ENCODE measurements at regions not wholly inside any gene's neighbourhood (a gene's known extent, or its start where the extent isn't known, plus 50 kb on each side); places are given as distances from the start of the nearest gene placed in this dataset.

- ATAC-seq (no peak), DNase-seq (no peak)
- intact Hi-C loops (cut with micrococcal nuclease) = no loop called here
Measured at GRCh38 chr12:123100882-123101281, 50.0 kb downstream of the PITPNM2 start.

- DNase-seq (no peak), ATAC-seq (no peak)
- intact Hi-C loops (cut with micrococcal nuclease) = no loop called here
Measured at GRCh38 chr12:123100450-123100849, 50.4 kb downstream of the PITPNM2 start.

DNA sequence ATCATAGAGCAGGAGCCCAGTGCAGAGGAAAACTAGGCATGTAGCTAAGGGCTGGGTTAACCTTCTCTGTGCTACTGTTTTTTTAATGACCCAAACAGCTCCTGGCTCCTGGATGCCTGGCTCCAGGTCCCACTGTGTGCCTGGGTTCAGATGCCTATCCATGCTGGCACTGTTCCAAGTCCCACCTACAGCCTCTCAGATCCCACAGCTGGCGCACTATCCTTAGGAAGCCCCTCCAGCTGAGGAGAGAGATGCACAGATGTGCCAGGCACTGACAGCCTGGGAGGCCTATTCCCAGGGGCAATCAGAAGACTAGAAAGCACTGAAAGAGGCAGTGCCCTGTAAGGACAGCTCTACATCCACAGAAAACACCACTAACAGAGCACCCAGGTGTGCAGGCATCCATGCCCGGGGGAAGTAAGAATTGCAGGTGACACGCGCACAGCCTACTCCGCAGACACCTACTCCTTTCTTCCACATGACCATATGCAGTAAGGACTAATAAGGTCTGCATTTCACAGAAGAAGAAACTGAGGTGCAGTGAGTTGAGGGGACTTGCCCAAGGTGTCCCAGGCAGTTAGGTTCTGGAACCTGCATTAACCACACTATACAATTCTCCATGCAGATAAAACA, 51.2 kb downstream of the PITPNM2 start:
- DNase-seq = no peak
- no peak for ATAC-seq
- intact Hi-C loops (cut with micrococcal nuclease) = no loop called here

DNA sequence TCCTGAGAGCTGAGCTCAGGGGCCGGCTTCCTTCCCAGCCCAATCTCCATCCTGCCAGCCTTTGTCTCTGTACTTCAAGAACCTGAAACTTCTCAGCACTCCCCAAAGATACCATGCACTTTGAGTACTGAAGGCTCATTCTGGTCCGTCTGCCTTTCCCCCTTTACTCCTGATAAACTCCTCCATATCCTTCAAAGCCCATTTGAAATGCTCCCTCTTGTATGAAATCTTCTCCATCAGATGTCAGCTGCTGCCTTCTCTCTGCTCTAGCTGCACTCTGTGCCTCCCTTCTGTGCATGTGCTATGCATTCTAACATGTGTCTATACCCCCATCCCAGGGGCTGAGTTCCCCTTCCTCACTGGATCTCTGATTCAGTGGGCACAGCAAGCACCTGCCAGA, 52.1 kb downstream of the PITPNM2 start:
- ATAC-seq (no peak), DNase-seq (no peak)
- intact Hi-C loops (cut with micrococcal nuclease) = no loop called here

DNA sequence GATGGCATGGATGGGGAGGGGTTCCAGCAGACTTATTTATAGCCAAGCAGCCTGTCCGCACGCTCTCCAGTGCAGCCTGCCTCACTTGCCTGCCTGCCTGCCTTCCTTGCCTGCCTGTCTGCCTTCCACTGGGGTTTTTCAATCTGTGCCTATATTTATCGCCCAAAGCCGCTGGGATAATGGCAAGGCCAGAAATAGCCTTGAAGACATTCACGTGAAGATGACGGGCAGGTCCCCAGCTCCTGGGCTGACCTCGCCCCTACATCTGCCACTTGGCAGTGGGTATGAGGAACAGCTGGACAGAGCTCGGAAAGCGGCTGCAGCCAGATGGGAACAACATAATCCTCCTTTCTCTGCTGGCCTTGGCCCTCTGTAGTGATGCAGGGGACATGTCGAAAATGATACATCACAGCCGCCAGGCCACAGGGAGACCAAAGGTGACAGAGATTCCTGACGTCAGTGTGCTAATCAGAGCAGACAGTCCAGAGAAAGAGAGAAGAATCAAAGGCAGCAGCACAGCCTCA, 53.3 kb downstream of the PITPNM2 start:
- DNase-seq (peak; percentile 83), ATAC-seq (peak; percentile 85)
- intact Hi-C loops (cut with micrococcal nuclease) = no loop called here

GRCh38 chr12:123096741-123097140, 54.1 kb downstream of the PITPNM2 start:
- DNase-seq (no peak), ATAC-seq (no peak)
- intact Hi-C loops (cut with micrococcal nuclease) = no loop called here

- intact Hi-C loops (cut with micrococcal nuclease) = no loop called here
- no peak for DNase-seq
- ATAC-seq = no peak
Measured at GRCh38 chr12:123096182-123096581, 54.7 kb downstream of the PITPNM2 start.

GRCh38 chr12:123095078-123095881, 55.6 kb downstream of the PITPNM2 start:
- peak; percentile 75 for DNase-seq
- peak; percentile 15 for ATAC-seq
- intact Hi-C loops (cut with micrococcal nuclease) = no loop called here

DNA sequence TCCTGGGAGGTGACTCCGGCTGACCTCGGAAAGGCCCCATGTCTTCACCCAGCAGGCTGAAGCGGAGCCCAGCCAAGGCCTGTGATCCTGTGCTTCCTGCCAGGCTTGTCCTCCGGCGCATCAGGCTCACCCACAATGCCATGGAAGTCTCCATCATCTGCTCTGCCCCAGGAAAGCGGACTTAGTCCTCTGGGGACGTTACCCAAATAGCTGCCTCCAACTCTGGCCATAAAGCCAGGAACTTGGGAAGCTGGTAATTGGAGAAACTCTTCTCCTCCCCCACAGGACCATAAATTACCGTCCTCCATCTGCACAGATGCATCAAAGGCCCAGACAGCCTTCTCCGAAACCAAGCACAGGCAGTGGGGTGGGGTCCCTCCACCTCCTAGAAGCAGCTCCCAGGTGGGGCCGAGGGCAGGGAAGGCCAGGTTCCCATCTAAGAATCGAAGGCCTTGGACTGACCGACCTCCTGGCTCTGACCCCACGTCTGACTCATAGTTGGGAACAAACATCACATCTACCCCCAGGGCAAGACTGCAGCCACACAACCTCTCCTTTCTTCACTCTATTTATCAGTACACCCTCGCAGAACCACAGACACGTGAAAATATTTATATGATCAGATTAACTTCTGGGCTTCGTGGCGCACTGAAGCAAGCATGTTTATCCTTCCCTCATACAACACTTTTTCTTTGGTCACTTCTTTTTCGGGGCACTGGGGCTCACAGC, 56.4 kb downstream of the PITPNM2 start:
- peak; percentile 15 for ATAC-seq
- peak; percentile 62 for DNase-seq

DNA sequence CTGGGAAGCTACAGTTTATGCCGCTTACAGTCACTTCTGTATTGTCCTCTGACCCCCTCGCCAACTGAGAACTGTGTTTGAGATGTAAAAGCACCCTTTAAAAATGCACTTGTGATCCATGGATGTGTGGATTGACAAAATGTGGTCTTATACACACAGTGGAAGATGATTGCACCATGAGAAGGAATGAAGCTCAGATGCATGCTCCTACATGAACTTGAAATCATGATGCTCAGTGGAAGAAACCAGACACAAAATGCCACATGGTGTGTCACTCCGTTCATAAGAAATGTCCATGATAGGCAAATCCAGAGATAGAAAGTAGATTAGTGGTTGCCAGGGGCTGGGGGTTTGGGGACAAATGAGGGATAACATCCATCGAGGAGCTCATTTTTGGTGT, 58.0 kb downstream of the PITPNM2 start:
- intact Hi-C loops (cut with micrococcal nuclease) = no loop called here
- no peak for ATAC-seq
- DNase-seq = no peak

More for the DNA sequence above, 56.4 kb downstream of the PITPNM2 start:
- intact Hi-C loops (cut with micrococcal nuclease) = no loop called here

DNA sequence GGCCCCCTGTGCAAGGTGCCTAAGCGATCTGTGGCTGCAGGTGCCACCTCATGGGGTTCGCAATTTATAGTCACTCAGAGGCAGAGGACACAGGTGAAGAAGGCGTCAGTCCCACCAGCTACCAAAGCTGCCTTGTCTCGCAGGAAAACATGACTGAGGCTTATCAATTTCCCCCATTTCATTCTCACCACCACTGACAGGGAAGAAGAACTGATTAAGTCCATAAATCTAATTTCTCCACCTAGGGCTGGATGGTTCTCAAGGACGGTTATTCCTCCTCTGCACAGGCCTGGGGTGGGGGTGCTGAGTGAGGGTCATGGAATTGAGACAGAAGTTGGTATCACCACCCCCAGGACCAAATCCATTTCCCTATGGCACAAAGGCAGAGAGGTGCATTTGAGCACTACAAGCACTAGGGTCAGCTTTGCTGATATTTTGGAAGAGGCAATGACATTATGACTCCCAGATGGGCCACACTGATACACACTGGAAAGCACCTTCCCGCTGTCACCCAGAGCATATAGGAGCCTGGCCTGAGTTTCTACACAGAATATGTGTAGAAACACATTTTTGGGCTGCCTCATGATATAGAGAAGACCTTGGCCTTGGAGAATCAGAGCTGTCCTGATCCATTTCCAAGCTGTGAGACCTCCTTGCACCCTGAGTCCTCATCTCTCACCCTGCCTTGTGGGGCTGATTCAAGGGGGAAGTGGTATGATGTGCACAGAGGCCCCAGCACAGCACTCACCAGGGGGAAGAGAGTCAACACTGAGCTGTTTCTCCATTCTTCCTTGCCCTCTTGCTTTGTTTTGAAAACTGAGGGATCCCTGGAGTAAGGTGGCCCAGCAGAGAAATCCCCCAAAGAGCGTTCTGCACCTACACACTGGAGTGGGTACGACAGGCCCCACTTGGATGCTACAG, 59.4 kb downstream of the PITPNM2 start:
- no peak for DNase-seq
- intact Hi-C loops (cut with micrococcal nuclease) = no loop called here
- no peak for ATAC-seq

- no peak for ATAC-seq
- intact Hi-C loops (cut with micrococcal nuclease) = no loop called here
- DNase-seq = no peak
Measured at GRCh38 chr12:123089631-123090353, 61.1 kb downstream of the PITPNM2 start.

DNA sequence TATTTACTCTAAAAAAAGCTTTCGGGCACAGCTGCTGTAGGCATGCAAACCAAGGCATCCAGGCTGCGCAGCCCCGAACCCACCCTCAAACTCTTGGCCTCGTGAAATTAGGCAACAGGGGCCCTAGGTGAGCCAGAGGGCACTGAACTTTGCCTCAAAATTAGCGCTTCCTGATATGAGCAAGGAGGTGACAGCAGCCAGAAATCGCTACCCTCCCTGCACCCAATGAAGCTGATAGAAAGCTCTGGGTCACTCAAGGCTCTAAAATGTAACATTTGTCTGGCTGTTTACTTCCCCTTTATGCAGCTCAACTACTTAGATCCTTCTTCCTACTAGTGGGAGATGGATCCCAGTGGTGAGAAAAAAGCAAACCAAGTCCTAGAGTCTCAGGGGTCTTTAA, 61.8 kb downstream of the PITPNM2 start:
- ATAC-seq (no peak), DNase-seq (no peak)
- intact Hi-C loops (cut with micrococcal nuclease) = no loop called here

- intact Hi-C loops (cut with micrococcal nuclease) = no loop called here
- ATAC-seq (peak; percentile 74), DNase-seq (peak; percentile 80)
Measured at GRCh38 chr12:123085730-123086487, 65.0 kb downstream of the PITPNM2 start.

DNA sequence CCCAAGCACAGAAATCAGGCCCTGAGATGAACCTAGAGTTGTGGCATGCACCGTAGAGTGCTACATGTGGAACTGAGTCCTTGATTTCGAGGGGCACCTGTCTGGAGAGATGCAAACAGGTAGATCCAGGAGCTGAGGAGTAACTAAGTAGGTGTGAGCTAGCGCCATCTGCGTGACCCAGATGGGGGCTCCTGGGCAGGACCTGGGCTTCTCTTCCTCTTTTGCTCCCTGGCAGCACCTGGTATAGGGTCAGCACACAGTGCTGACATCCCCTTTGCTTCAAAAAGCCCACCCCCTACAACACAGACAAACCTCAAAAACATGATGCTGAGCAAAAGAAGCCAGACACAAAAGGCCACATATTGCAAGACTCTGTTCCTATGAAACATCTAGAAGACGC, 65.8 kb downstream of the PITPNM2 start:
- DNase-seq (no peak), ATAC-seq (no peak)
- intact Hi-C loops (cut with micrococcal nuclease) = no loop called here

DNA sequence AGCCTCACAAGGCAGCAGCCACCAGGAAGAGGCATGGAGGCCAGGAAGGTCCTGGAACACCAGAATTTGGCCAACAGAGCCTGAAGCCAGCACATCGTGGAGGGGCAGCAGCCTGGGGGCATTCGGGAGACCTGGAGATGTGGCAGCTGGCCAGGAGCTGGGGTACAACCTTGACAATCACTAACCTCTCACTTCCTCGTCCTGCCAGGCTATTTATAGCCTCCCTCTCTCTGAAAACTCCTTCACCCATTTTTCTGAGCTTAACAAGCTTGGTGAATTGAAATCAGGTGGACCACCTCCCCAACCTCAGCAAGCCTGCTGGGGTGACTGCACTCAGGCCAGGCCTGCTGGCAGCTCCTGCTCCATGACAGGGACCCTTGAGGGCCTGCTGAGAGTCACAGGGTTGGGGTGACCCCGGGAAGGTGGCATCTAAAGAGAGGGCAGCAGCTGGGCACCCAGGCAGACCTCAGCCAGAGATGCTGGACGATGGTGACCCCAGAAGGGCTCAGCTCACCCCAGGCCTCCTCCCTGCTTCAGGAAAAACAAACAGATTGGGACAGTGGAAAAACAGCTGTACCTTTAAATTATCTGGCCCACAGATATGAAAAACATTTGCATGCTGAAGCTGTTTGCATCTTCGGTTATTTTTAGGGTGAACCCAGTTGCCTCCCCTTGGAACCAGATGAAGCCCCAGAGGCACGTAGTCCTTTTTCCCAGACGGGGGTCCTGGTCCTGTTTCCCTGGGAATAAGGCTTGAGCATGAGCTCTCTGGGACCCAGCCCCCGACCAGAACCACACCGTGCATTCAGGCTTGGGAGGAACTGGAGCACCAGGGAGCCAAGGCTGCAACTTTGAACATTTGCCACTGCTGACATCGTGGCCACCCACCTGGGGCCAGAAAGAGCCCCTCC, 67.0 kb downstream of the PITPNM2 start:
- intact Hi-C loops (cut with micrococcal nuclease) = no loop called here
- DNase-seq = no peak
- ATAC-seq = peak; percentile 33

DNA sequence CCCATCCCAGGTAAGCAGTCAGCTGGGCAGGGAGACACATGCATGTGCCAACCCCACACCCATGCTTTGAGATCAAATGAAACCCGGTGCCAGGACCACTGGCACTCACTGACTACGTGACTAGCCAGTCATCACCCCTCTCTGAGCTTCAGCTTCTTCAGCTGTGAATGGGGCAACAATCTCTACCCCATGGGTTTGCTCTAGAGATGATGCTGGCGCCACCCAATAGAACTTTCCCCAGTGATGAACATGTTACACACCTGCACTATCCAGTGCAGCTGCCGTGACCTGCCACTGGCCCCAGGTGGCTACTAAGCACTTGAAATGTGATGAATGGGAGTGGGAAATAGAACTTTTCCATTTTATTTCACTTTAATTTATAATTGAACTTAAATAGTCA, 70.3 kb downstream of the PITPNM2 start:
- no peak for DNase-seq
- no peak for ATAC-seq
- intact Hi-C loops (cut with micrococcal nuclease) = no loop called here
